ENCODE measurements at regions not wholly inside any gene's neighbourhood (a gene's known extent, or its start where the extent isn't known, plus 50 kb on each side); places are given as distances from the start of the nearest gene placed in this dataset.

DNA sequence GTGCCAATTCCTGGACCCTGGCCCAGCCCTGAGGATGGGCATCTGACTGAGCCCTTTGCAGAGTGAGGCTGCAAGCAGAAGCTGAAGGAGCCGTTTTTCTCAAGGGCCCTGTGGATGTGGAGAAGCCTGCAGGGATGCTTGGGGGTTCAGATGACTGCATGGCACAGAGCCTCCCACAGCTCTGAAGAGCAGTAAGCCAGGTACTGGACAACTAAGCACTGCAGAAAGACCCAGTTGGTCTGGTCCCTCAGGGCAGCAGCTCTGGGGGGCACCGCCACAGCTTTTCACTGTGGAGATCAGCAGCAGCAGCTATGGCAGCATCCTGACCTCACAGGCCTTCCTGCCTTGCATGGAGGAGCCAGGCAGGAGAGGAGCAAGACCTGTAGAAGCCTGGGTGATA, 67.6 kb downstream of the CRYGS start:
- no peak overlapping the region for H3K4me3 ChIP-seq (ENCODE audit: low read depth, low read length)
- no peak for DNase-seq
- no peaks in the 10 kb centered on the region for H3K9me3 Mint-ChIP-seq (ENCODE audit: unreplicated experiment)
- no peak overlapping the region for H3K27ac Mint-ChIP-seq (ENCODE audit: unreplicated experiment)
- intact Hi-C loops (cut with micrococcal nuclease; ENCODE audit: unreplicated experiment), result no loop called here
- no peak overlapping the region for H3K4me3 Mint-ChIP-seq (ENCODE audit: unreplicated experiment)
- peaks cover 10% of the 10 kb centered on the region; the same call in 1 of the 2 replicates for H3K4me1 ChIP-seq
- TF ChIP-seq, protein P1, sequence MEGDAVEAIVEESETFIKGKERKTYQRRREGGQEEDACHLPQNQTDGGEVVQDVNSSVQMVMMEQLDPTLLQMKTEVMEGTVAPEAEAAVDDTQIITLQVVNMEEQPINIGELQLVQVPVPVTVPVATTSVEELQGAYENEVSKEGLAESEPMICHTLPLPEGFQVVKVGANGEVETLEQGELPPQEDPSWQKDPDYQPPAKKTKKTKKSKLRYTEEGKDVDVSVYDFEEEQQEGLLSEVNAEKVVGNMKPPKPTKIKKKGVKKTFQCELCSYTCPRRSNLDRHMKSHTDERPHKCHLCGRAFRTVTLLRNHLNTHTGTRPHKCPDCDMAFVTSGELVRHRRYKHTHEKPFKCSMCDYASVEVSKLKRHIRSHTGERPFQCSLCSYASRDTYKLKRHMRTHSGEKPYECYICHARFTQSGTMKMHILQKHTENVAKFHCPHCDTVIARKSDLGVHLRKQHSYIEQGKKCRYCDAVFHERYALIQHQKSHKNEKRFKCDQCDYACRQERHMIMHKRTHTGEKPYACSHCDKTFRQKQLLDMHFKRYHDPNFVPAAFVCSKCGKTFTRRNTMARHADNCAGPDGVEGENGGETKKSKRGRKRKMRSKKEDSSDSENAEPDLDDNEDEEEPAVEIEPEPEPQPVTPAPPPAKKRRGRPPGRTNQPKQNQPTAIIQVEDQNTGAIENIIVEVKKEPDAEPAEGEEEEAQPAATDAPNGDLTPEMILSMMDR (IDR thresholded peaks at IDR 0.05; ENCODE audit: insufficient read depth in 1 of 2, low read depth in 1 of 2, low read length in 1 of 2, severe bottlenecking in 1 of 2, unreplicated experiment in 1 of 2), result no peak
- POLR2A ChIA-PET, result no interaction called here
- H3K4me1 Mint-ChIP-seq (ENCODE audit: low read depth, unreplicated experiment), result peaks cover 12% of the 10 kb centered on the region
- peaks cover 4% of the 10 kb centered on the region for H3K27me3 Mint-ChIP-seq (ENCODE audit: insufficient read depth, unreplicated experiment)
- no peaks in the 10 kb centered on the region for H3K36me3 ChIP-seq (ENCODE audit: control insufficient read depth, insufficient read depth, low read length)
- H3K27me3 ChIP-seq (replicated peaks; ENCODE audit: control insufficient read depth, insufficient read depth, low read length), result no peaks in the 10 kb centered on the region
- no peaks in the 10 kb centered on the region for H3K36me3 Mint-ChIP-seq (ENCODE audit: insufficient read depth, unreplicated experiment)
- CTCF ChIA-PET, result no interaction called here
- H3K9me3 ChIP-seq, result no peaks in the 10 kb centered on the region
- no TSS peak for BruUV-seq (replicated peaks)

DNA sequence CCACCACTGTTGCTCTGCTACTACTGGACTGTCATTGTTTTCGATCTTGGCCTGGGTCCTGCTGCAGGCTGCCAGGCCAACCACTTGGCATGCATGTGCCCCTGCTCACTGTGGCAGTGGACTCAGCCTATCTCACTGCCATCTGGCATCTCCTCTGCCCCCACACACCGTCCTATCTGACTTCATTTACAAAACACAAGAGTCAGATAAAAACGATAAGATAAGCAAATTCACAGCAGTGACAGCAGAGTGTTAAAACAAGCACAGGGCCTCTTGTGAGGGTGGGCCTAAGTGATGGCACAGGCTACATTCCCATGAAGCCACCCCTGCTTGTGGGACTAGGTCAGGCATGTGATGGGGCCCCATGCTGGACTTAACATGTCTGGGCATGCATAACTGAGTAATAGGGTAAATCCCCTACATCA, 68.1 kb downstream of the CRYGS start:
- Mint-ChIP-seq H3K4me3 (ENCODE audit: unreplicated experiment) (no peak overlapping the region), H3K27me3 (ENCODE audit: insufficient read depth, unreplicated experiment) (peaks cover 4% of the 10 kb centered on the region), H3K9me3 (ENCODE audit: unreplicated experiment) (no peaks in the 10 kb centered on the region), H3K4me1 (ENCODE audit: low read depth, unreplicated experiment) (peaks cover 12% of the 10 kb centered on the region), H3K27ac (ENCODE audit: unreplicated experiment) (no peak overlapping the region), H3K36me3 (ENCODE audit: insufficient read depth, unreplicated experiment) (no peaks in the 10 kb centered on the region)
- H3K9me3 ChIP-seq, result no peaks in the 10 kb centered on the region
- TF ChIP-seq, protein P1 (IDR thresholded peaks at IDR 0.05; ENCODE audit: insufficient read depth in 1 of 2, low read depth in 1 of 2, low read length in 1 of 2, severe bottlenecking in 1 of 2, unreplicated experiment in 1 of 2), result no peak
- ChIA-PET POLR2A (no interaction called here), CTCF (interaction anchor here (1.0 kb wide), 1 partner anchor 24 kb away, joined by 4 read pairs; no protein-coding TSS in a partner anchor)
- no peak for DNase-seq
- H3K36me3 ChIP-seq (ENCODE audit: control insufficient read depth, insufficient read depth, low read length), result no peaks in the 10 kb centered on the region
- peaks cover 10% of the 10 kb centered on the region; the same call in 1 of the 2 replicates for H3K4me1 ChIP-seq
- H3K27me3 ChIP-seq (replicated peaks; ENCODE audit: control insufficient read depth, insufficient read depth, low read length), result no peaks in the 10 kb centered on the region
- no peak overlapping the region for H3K4me3 ChIP-seq (ENCODE audit: low read depth, low read length)
- intact Hi-C loops (cut with micrococcal nuclease; ENCODE audit: unreplicated experiment), result no loop called here
- BruUV-seq (replicated peaks), result no TSS peak

DNA sequence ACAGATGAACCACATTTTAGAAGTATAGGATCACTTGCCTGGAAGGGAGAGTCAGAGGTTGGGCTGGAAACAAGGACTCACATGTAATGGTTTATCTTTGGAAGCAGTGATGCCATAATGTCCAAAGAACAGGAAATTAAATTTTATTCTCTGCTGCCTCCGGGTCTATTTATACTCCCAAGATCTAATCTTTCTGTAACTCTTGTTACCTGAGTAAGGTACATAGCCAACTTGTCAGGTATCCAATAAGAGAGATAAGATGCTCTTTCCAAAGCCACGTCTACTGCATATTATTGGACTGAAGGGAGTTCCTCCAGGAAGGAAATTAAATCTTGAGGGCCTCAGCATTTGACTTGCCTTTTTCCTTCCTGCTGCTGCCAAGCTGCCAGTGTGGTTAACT, 71.0 kb downstream of the CRYGS start:
- H3K4me3 ChIP-seq (ENCODE audit: low read depth, low read length), result no peak overlapping the region
- H3K27me3 Mint-ChIP-seq (ENCODE audit: insufficient read depth, unreplicated experiment), result peaks cover 8% of the 10 kb centered on the region
- peaks cover 25% of the 10 kb centered on the region for H3K4me1 Mint-ChIP-seq (ENCODE audit: low read depth, unreplicated experiment)
- POLR2A ChIA-PET, result no interaction called here
- intact Hi-C loops (cut with micrococcal nuclease; ENCODE audit: unreplicated experiment), result no loop called here
- H3K36me3 Mint-ChIP-seq (ENCODE audit: insufficient read depth, unreplicated experiment), result no peaks in the 10 kb centered on the region
- H3K4me3 Mint-ChIP-seq (ENCODE audit: unreplicated experiment), result no peak overlapping the region
- no peak for DNase-seq
- no peaks in the 10 kb centered on the region for H3K9me3 ChIP-seq
- H3K27me3 ChIP-seq (replicated peaks; ENCODE audit: control insufficient read depth, insufficient read depth, low read length), result no peaks in the 10 kb centered on the region
- H3K36me3 ChIP-seq (ENCODE audit: control insufficient read depth, insufficient read depth, low read length), result no peaks in the 10 kb centered on the region
- CTCF ChIA-PET, result no interaction called here
- H3K4me1 ChIP-seq, result peaks cover 12% of the 10 kb centered on the region; the same call in 1 of the 2 replicates
- no TSS peak for BruUV-seq (replicated peaks)
- TF ChIP-seq, protein P1 (IDR thresholded peaks at IDR 0.05; ENCODE audit: insufficient read depth in 1 of 2, low read depth in 1 of 2, low read length in 1 of 2, severe bottlenecking in 1 of 2, unreplicated experiment in 1 of 2), result no peak
- no peak overlapping the region for H3K27ac Mint-ChIP-seq (ENCODE audit: unreplicated experiment)
- no peaks in the 10 kb centered on the region for H3K9me3 Mint-ChIP-seq (ENCODE audit: unreplicated experiment)

Measured in Caco-2 (cell line).